ENCODE measurements at regions not wholly inside any gene's neighbourhood (a gene's known extent, or its start where the extent isn't known, plus 50 kb on each side); places are given as distances from the start of the nearest gene placed in this dataset.

DNA sequence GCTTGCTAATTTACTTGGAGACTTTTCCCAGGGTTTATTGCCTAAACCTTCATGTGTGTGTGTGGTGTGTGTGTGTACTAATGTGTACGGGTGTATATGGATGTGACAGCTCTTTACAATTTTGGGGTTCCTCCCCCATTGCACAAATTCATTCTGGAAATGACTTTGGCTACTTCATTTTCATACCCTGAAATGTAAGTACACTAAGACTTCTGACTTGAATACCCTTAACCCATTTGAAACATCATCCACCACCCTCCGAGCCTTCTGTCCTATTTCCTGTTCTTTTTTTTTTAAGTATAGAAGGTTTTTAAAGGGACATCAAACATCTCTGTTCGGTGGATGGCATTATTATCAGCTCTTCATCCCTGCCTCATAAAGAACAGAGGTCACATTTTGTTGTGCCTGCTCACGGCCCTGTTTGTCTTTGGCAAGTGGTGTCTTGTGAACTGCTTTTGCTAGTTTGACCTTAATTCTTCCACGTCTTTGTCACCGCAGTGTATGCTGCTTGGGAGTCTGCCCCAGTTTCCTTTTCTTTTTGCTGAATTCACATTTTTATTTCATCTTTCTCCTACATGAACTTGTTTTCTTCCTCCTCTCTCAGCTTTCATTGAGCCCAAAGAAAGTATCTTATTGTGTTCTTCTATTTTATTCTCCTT, 228.3 kb downstream of the FOXO1 start:
- Histone ChIP-seq H3K4me1 (ENCODE audit: control insufficient read depth, extremely low read depth, insufficient read depth, low read length) (no peaks in the 10 kb centered on the region), H3K4me2 (ENCODE audit: control insufficient read depth, extremely low read depth, insufficient read depth, low read depth, low read length) (no peak overlapping the region), H3K9me3 (ENCODE audit: control insufficient read depth, low read depth, low read length) (no peaks in the 10 kb centered on the region), H3K79me2 (ENCODE audit: control insufficient read depth, insufficient read depth, low read length) (no peaks in the 10 kb centered on the region), H4K20me1 (ENCODE audit: control insufficient read depth, extremely low read depth, insufficient read depth, low read length) (no peaks in the 10 kb centered on the region), H3K9ac (ENCODE audit: control insufficient read depth, extremely low read depth, insufficient read depth, low read length) (no peak overlapping the region), H3K9me1 (ENCODE audit: control insufficient read depth, extremely low read depth, insufficient read depth, low read length) (no peaks in the 10 kb centered on the region), H3K27ac (ENCODE audit: control insufficient read depth, insufficient read depth, low read length) (no peak overlapping the region), H3K36me3 (ENCODE audit: control insufficient read depth in 2 of 2, extremely low read depth in 1 of 2, insufficient read depth in 2 of 2, low read length in 2 of 2) (no peaks in the 10 kb centered on the region), H3K27me3 (ENCODE audit: control insufficient read depth, extremely low read depth, insufficient read depth, low read length) (no peaks in the 10 kb centered on the region), H2AFZ (ENCODE audit: control insufficient read depth, low read length) (no peak overlapping the region), H3K4me3 (ENCODE audit: control insufficient read depth in 2 of 3, extremely low read depth in 1 of 3, insufficient read depth in 2 of 3, low read depth in 1 of 3, low read length in 3 of 3) (no peak overlapping the region)
- FAIRE-seq (no peak), DNase-seq (ENCODE audit: low read depth, low spot score) (no peak)
- dilution Hi-C loops (cut with MboI; ENCODE audit: extremely low pct_ligation_motif_present, low sequenced_read_pairs) = no loop called here
- TF ChIP-seq EZH2 (IDR thresholded peaks at IDR 0.05; ENCODE audit: low read length) = no peak
- TF ChIP-seq, protein P1, sequence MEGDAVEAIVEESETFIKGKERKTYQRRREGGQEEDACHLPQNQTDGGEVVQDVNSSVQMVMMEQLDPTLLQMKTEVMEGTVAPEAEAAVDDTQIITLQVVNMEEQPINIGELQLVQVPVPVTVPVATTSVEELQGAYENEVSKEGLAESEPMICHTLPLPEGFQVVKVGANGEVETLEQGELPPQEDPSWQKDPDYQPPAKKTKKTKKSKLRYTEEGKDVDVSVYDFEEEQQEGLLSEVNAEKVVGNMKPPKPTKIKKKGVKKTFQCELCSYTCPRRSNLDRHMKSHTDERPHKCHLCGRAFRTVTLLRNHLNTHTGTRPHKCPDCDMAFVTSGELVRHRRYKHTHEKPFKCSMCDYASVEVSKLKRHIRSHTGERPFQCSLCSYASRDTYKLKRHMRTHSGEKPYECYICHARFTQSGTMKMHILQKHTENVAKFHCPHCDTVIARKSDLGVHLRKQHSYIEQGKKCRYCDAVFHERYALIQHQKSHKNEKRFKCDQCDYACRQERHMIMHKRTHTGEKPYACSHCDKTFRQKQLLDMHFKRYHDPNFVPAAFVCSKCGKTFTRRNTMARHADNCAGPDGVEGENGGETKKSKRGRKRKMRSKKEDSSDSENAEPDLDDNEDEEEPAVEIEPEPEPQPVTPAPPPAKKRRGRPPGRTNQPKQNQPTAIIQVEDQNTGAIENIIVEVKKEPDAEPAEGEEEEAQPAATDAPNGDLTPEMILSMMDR (optimal IDR thresholded peaks at IDR 0.05 in 1 of 3, IDR thresholded peaks at IDR 0.05 in 1 of 3, conservative IDR thresholded peaks at IDR 0.05 in 1 of 3; ENCODE audit: extremely low read depth in 1 of 3, insufficient read depth in 2 of 3, low read length in 3 of 3) = no peak

DNA sequence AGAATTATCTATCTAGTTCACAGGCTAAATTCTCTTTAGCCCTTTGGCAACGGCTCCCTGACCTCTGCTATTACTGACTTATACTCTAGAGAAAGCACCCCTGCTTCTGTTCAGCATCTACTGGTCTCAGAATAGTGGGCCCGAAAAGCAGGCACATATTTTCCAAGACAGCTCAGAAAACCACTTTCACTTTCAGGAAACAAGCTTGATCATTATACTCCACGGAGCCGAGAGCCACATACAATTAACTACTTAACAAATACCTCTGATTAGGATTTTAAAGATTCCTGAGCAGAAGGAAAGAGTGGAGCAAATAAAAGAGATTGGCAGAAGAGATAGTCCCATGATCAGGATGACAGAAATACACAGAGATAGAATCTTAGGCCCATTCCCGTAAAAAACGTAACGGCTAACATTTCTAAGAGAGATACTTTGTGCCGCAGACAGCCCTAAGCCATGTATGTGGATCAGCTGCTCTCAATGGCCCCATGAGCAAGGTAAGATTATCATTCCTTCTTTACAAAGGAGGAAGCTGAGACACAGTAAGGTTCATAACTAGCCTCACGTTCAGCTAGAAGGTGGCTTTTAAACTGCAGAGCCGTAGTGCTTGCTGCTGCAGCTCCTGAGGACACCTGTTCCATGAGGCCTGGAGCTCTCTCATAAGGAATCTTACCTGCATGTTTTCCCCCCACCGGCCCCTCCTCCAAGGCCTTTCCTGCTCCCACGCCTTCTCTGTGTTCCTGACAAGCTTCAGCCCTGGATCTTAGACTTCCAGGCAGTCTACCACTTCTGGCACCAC, 227.2 kb downstream of the FOXO1 start:
- Histone ChIP-seq H3K79me2 (ENCODE audit: control insufficient read depth, insufficient read depth, low read length) (no peaks in the 10 kb centered on the region), H3K9me3 (ENCODE audit: control insufficient read depth, low read depth, low read length) (no peaks in the 10 kb centered on the region), H3K36me3 (ENCODE audit: control insufficient read depth in 2 of 2, extremely low read depth in 1 of 2, insufficient read depth in 2 of 2, low read length in 2 of 2) (no peaks in the 10 kb centered on the region), H3K4me3 (ENCODE audit: control insufficient read depth in 2 of 3, extremely low read depth in 1 of 3, insufficient read depth in 2 of 3, low read depth in 1 of 3, low read length in 3 of 3) (no peak overlapping the region), H3K4me2 (ENCODE audit: control insufficient read depth, extremely low read depth, insufficient read depth, low read depth, low read length) (peak overlapping the region; percentile 23), H2AFZ (ENCODE audit: control insufficient read depth, low read length) (no peak overlapping the region), H3K9ac (ENCODE audit: control insufficient read depth, extremely low read depth, insufficient read depth, low read length) (no peak overlapping the region), H4K20me1 (ENCODE audit: control insufficient read depth, extremely low read depth, insufficient read depth, low read length) (no peaks in the 10 kb centered on the region), H3K4me1 (ENCODE audit: control insufficient read depth, extremely low read depth, insufficient read depth, low read length) (no peaks in the 10 kb centered on the region), H3K27me3 (ENCODE audit: control insufficient read depth, extremely low read depth, insufficient read depth, low read length) (no peaks in the 10 kb centered on the region), H3K9me1 (ENCODE audit: control insufficient read depth, extremely low read depth, insufficient read depth, low read length) (no peaks in the 10 kb centered on the region), H3K27ac (ENCODE audit: control insufficient read depth, insufficient read depth, low read length) (no peak overlapping the region)
- TF ChIP-seq, protein P1 (optimal IDR thresholded peaks at IDR 0.05 in 1 of 3, IDR thresholded peaks at IDR 0.05 in 1 of 3, conservative IDR thresholded peaks at IDR 0.05 in 1 of 3; ENCODE audit: extremely low read depth in 1 of 3, insufficient read depth in 2 of 3, low read length in 3 of 3) = no peak
- no peak for TF ChIP-seq EZH2 (IDR thresholded peaks at IDR 0.05; ENCODE audit: low read length)
- FAIRE-seq (no peak), DNase-seq (ENCODE audit: low read depth, low spot score) (no peak)
- dilution Hi-C loops (cut with MboI; ENCODE audit: extremely low pct_ligation_motif_present, low sequenced_read_pairs) = no loop called here

Data from keratinocyte (primary cell).